Fibroblast of lung (primary cell): ENCODE measurements at regions not wholly inside any gene's neighbourhood (a gene's known extent, or its start where the extent isn't known, plus 50 kb on each side); places are given as distances from the start of the nearest gene placed in this dataset.

Source experiments
- EZH2 ChIP-seq: IDR thresholded peaks from 2 replicates; pipeline ENCODE4 v1.5.1; 2012; ENCODE audit warnings: low read length, control low read depth, mild to moderate bottlenecking; ENCODE audit errors: missing control alignments
- TF ChIP-seq, protein P1 (sequence below), 2 donors: IDR thresholded peaks in 1 of 2; conservative IDR thresholded peaks in 1 of 2; 1 replicate in 1 of 2; 2 replicates in 1 of 2; pipeline ENCODE4 v1.5.1; 2011 to 2012; ENCODE audit warnings: low read length in 2 of 2, control low read depth in 1 of 2, inconsistent platforms in 1 of 2, low read depth in 1 of 2, mild to moderate bottlenecking in 1 of 2

DNA sequence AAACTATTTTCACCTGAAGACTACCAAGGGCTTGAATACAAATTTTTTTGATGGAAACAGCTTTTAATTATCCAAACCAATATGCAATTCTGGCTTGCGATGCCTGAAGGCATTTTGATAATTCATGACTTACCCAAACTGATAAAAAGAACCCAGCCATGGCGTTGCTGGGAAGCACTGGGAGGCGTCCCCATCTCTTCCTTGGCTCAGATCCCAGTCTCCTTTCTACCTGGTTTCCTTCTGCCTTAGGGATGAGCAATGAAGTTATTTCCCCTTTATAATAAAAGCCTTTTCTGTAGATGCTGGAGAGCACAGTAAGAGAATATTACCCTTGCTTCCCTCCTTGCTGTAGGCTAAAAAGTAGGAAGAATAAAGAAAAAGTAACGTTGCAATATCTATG lies 129.1 kb upstream of the ANK3 start:
- TF ChIP-seq, protein P1, sequence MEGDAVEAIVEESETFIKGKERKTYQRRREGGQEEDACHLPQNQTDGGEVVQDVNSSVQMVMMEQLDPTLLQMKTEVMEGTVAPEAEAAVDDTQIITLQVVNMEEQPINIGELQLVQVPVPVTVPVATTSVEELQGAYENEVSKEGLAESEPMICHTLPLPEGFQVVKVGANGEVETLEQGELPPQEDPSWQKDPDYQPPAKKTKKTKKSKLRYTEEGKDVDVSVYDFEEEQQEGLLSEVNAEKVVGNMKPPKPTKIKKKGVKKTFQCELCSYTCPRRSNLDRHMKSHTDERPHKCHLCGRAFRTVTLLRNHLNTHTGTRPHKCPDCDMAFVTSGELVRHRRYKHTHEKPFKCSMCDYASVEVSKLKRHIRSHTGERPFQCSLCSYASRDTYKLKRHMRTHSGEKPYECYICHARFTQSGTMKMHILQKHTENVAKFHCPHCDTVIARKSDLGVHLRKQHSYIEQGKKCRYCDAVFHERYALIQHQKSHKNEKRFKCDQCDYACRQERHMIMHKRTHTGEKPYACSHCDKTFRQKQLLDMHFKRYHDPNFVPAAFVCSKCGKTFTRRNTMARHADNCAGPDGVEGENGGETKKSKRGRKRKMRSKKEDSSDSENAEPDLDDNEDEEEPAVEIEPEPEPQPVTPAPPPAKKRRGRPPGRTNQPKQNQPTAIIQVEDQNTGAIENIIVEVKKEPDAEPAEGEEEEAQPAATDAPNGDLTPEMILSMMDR (conservative IDR thresholded peaks at IDR 0.05 in 1 of 2, IDR thresholded peaks at IDR 0.05 in 1 of 2; ENCODE audit: low read depth in 1 of 2, low read length in 2 of 2) = no peak
- no peak for TF ChIP-seq EZH2
